ENCODE measurements at regions not wholly inside any gene's neighbourhood (a gene's known extent, or its start where the extent isn't known, plus 50 kb on each side); places are given as distances from the start of the nearest gene placed in this dataset.
"Not testable (repeated sequence)": the region's sequence is repeated elsewhere in the genome, so short reads cannot be mapped to it uniquely, and the experiment has no call there.

GRCh38 chr5:29197631-29198454, 1995.6 kb upstream of the CDH6 start:
- Mint-ChIP-seq H3K27me3 (ENCODE audit: low read depth) (no peaks in the 10 kb centered on the region), H3K4me1 (ENCODE audit: low read depth) (no peaks in the 10 kb centered on the region), H3K36me3 (ENCODE audit: insufficient read depth) (no peaks in the 10 kb centered on the region), H3K4me3 (no peak overlapping the region), H3K9me3 (peaks cover 2% of the 10 kb centered on the region)
- ATAC-seq: no peak
- DNase-seq: no peak

GRCh38 chr5:29193972-29194371, 1999.5 kb upstream of the CDH6 start:
- DNase-seq (no peak), ATAC-seq (no peak)
- Mint-ChIP-seq H3K4me3 (no peak overlapping the region), H3K27me3 (ENCODE audit: low read depth) (no peaks in the 10 kb centered on the region), H3K36me3 (ENCODE audit: insufficient read depth) (no peaks in the 10 kb centered on the region), H3K4me1 (ENCODE audit: low read depth) (no peaks in the 10 kb centered on the region), H3K9me3 (no peaks in the 10 kb centered on the region)

GRCh38 chr5:29191269-29192048, 2002.0 kb upstream of the CDH6 start:
- not testable (repeated sequence) for H3K9me3 Mint-ChIP-seq; H3K4me1 Mint-ChIP-seq (ENCODE audit: low read depth); DNase-seq; H3K27me3 Mint-ChIP-seq (ENCODE audit: low read depth); H3K4me3 Mint-ChIP-seq; H3K36me3 Mint-ChIP-seq (ENCODE audit: insufficient read depth); ATAC-seq

- not testable (repeated sequence) for DNase-seq; H3K9me3 Mint-ChIP-seq; H3K27me3 Mint-ChIP-seq (ENCODE audit: low read depth); H3K4me3 Mint-ChIP-seq; H3K4me1 Mint-ChIP-seq (ENCODE audit: low read depth); ATAC-seq; H3K36me3 Mint-ChIP-seq (ENCODE audit: insufficient read depth)
These were observed 2003.1 kb upstream of the CDH6 start for GRCh38 chr5:29190398-29190797.

- not testable (repeated sequence) for DNase-seq; H3K27me3 Mint-ChIP-seq (ENCODE audit: low read depth); H3K4me3 Mint-ChIP-seq; H3K4me1 Mint-ChIP-seq (ENCODE audit: low read depth); ATAC-seq; H3K36me3 Mint-ChIP-seq (ENCODE audit: insufficient read depth)
- peaks cover 11% of the 10 kb centered on the region for H3K9me3 Mint-ChIP-seq
These were observed 2007.1 kb upstream of the CDH6 start for GRCh38 chr5:29186380-29186779.

- Mint-ChIP-seq H3K4me3 (no peak overlapping the region), H3K4me1 (ENCODE audit: low read depth) (no peaks in the 10 kb centered on the region), H3K36me3 (ENCODE audit: insufficient read depth) (no peaks in the 10 kb centered on the region), H3K27me3 (ENCODE audit: low read depth) (no peaks in the 10 kb centered on the region), H3K9me3 (peaks cover 11% of the 10 kb centered on the region)
- ATAC-seq (no peak), DNase-seq (no peak)
These were observed 2007.9 kb upstream of the CDH6 start for GRCh38 chr5:29185558-29185957.

- ATAC-seq: no peak
- peaks cover 28% of the 10 kb centered on the region for H3K9me3 Mint-ChIP-seq
These were observed 2017.7 kb upstream of the CDH6 start for GRCh38 chr5:29175774-29176173.

GRCh38 chr5:29170599-29170998, 2022.9 kb upstream of the CDH6 start:
- no peak for ATAC-seq
- H3K9me3 Mint-ChIP-seq: peaks cover 18% of the 10 kb centered on the region
- no peak overlapping the region for H3K4me3 Mint-ChIP-seq
- H3K4me1 Mint-ChIP-seq (ENCODE audit: low read depth): no peaks in the 10 kb centered on the region
- H3K27me3 Mint-ChIP-seq (ENCODE audit: low read depth): no peaks in the 10 kb centered on the region
- DNase-seq: no peak
- H3K36me3 Mint-ChIP-seq (ENCODE audit: insufficient read depth): no peaks in the 10 kb centered on the region

More at GRCh38 chr5:29175774-29176173, 2017.7 kb upstream of the CDH6 start:
- Mint-ChIP-seq H3K4me3 (no peak overlapping the region), H3K27me3 (ENCODE audit: low read depth) (no peaks in the 10 kb centered on the region), H3K4me1 (ENCODE audit: low read depth) (no peaks in the 10 kb centered on the region), H3K36me3 (ENCODE audit: insufficient read depth) (no peaks in the 10 kb centered on the region)
- no peak for DNase-seq

- ATAC-seq: no peak
- no peaks in the 10 kb centered on the region for H3K36me3 Mint-ChIP-seq (ENCODE audit: insufficient read depth)
These were observed 2023.6 kb upstream of the CDH6 start for GRCh38 chr5:29169886-29170285.

GRCh38 chr5:29162297-29162696, 2031.2 kb upstream of the CDH6 start:
- no peak for ATAC-seq
- Mint-ChIP-seq H3K4me3 (no peak overlapping the region), H3K36me3 (ENCODE audit: insufficient read depth) (no peaks in the 10 kb centered on the region), H3K27me3 (ENCODE audit: low read depth) (no peaks in the 10 kb centered on the region), H3K4me1 (ENCODE audit: low read depth) (no peaks in the 10 kb centered on the region), H3K9me3 (peaks cover 9% of the 10 kb centered on the region)
- DNase-seq: no peak

More at GRCh38 chr5:29169886-29170285, 2023.6 kb upstream of the CDH6 start:
- no peaks in the 10 kb centered on the region for H3K27me3 Mint-ChIP-seq (ENCODE audit: low read depth)
- DNase-seq: no peak
- no peaks in the 10 kb centered on the region for H3K4me1 Mint-ChIP-seq (ENCODE audit: low read depth)
- H3K9me3 Mint-ChIP-seq: peaks cover 14% of the 10 kb centered on the region
- H3K4me3 Mint-ChIP-seq: no peak overlapping the region

- Mint-ChIP-seq H3K36me3 (ENCODE audit: insufficient read depth) (no peaks in the 10 kb centered on the region), H3K27me3 (ENCODE audit: low read depth) (no peaks in the 10 kb centered on the region), H3K4me1 (ENCODE audit: low read depth) (no peaks in the 10 kb centered on the region), H3K9me3 (peaks cover 11% of the 10 kb centered on the region), H3K4me3 (no peak overlapping the region)
- ATAC-seq (no peak), DNase-seq (no peak)
These were observed 2031.8 kb upstream of the CDH6 start for GRCh38 chr5:29161399-29162291.

GRCh38 chr5:29157975-29158374, 2035.5 kb upstream of the CDH6 start:
- H3K4me3 Mint-ChIP-seq: no peak overlapping the region
- ATAC-seq (no peak), DNase-seq (no peak)
- peaks cover 16% of the 10 kb centered on the region for H3K9me3 Mint-ChIP-seq
- no peaks in the 10 kb centered on the region for H3K27me3 Mint-ChIP-seq (ENCODE audit: low read depth)
- no peaks in the 10 kb centered on the region for H3K4me1 Mint-ChIP-seq (ENCODE audit: low read depth)
- no peaks in the 10 kb centered on the region for H3K36me3 Mint-ChIP-seq (ENCODE audit: insufficient read depth)

GRCh38 chr5:29150840-29151239, 2042.6 kb upstream of the CDH6 start:
- Mint-ChIP-seq H3K4me3 (no peak overlapping the region), H3K36me3 (ENCODE audit: insufficient read depth) (no peaks in the 10 kb centered on the region), H3K4me1 (ENCODE audit: low read depth) (no peaks in the 10 kb centered on the region), H3K9me3 (peaks cover 3% of the 10 kb centered on the region), H3K27me3 (ENCODE audit: low read depth) (no peaks in the 10 kb centered on the region)
- DNase-seq: no peak
- no peak for ATAC-seq

- H3K4me3 Mint-ChIP-seq: no peak overlapping the region
- H3K4me1 Mint-ChIP-seq (ENCODE audit: low read depth): no peaks in the 10 kb centered on the region
- no peak for ATAC-seq
- DNase-seq: no peak
- H3K36me3 Mint-ChIP-seq (ENCODE audit: insufficient read depth): no peaks in the 10 kb centered on the region
- peaks cover 3% of the 10 kb centered on the region for H3K9me3 Mint-ChIP-seq
- H3K27me3 Mint-ChIP-seq (ENCODE audit: low read depth): no peaks in the 10 kb centered on the region
These were observed 2044.9 kb upstream of the CDH6 start for GRCh38 chr5:29148581-29148980.

Measured in activated T-cell treated with anti-CD3 and anti-CD28 coated beads, Interleukin-2, amount 50 U/mL, for 4 hours (primary cell).